Epithelial cell of esophagus (primary cell): ENCODE measurements at regions not wholly inside any gene's neighbourhood (a gene's known extent, or its start where the extent isn't known, plus 50 kb on each side); places are given as distances from the start of the nearest gene placed in this dataset.

Experiments used
- DNase-seq: peaks from one replicate; pipeline ENCODE4 v3.0.0; 2010; ENCODE audit warnings: low read depth
- H3K4me3 ChIP-seq: 2 replicates; pipeline ENCODE4 v1.5.1; 2011; ENCODE audit warnings: mild to moderate bottlenecking, low read length, control low read depth
- CTCF ChIP-seq: IDR thresholded peaks from 2 replicates; pipeline ENCODE4 v1.5.1; 2011; ENCODE audit warnings: low read depth, mild to moderate bottlenecking, low read length, control low read depth, inconsistent platforms; ENCODE audit not compliant: insufficient read depth; ENCODE audit errors: missing control alignments

- TF ChIP-seq CTCF: no peak
- DNase-seq: no peak
- no peak overlapping the region for H3K4me3 ChIP-seq
These were observed 105.5 kb upstream of the PRLR start for GRCh38 chr5:35335752-35336151.

GRCh38 chr5:35333366-35333765 is 103.1 kb upstream of the PRLR start:
- TF ChIP-seq CTCF: no peak
- H3K4me3 ChIP-seq: no peak overlapping the region
- DNase-seq: no peak

- H3K4me3 ChIP-seq: no peak overlapping the region
- TF ChIP-seq CTCF: no peak
- no peak for DNase-seq
These were observed 102.0 kb upstream of the PRLR start for GRCh38 chr5:35331956-35332950.

- no peak overlapping the region for H3K4me3 ChIP-seq
- no peak for TF ChIP-seq CTCF
- DNase-seq: no peak
These were observed 95.5 kb upstream of the PRLR start for GRCh38 chr5:35325836-35326235.

- no peak overlapping the region for H3K4me3 ChIP-seq
- no peak for TF ChIP-seq CTCF
- no peak for DNase-seq
These were observed 94.4 kb upstream of the PRLR start for GRCh38 chr5:35324679-35325078.

- TF ChIP-seq CTCF: no peak
- H3K4me3 ChIP-seq: no peak overlapping the region
- no peak for DNase-seq
These were observed 93.9 kb upstream of the PRLR start for GRCh38 chr5:35324201-35324600.

GRCh38 chr5:35320029-35320428 is 89.7 kb upstream of the PRLR start:
- no peak for DNase-seq
- H3K4me3 ChIP-seq: no peak overlapping the region
- no peak for TF ChIP-seq CTCF
